Keratinocyte (primary cell): ENCODE measurements at regions not wholly inside any gene's neighbourhood (a gene's known extent, or its start where the extent isn't known, plus 50 kb on each side); places are given as distances from the start of the nearest gene placed in this dataset.

Experiments used
- DNase-seq: peaks from one replicate; pipeline ENCODE4 v3.0.0-alpha.2; 2011; ENCODE audit warnings: low read depth, missing footprints, low spot score
- FAIRE-seq: peaks from 2 replicates; lab custom pipeline; 2011; peaks lifted over from hg19 to GRCh38; lab: Jason Lieb, UNC
- H2AFZ ChIP-seq: 2 replicates; pipeline ENCODE4 v1.6.0; 2012; ENCODE audit warnings: low read length, control low read depth, inconsistent platforms; ENCODE audit not compliant: control insufficient read depth
- H3K27ac ChIP-seq: 2 replicates; pipeline ENCODE4 v1.5.1; 2011; ENCODE audit warnings: low read length; ENCODE audit not compliant: control insufficient read depth, insufficient read depth
- H3K27me3 ChIP-seq: 3 replicates; pipeline ENCODE4 v1.6.0; 2011; ENCODE audit warnings: low read length; ENCODE audit not compliant: control insufficient read depth, insufficient read depth; ENCODE audit errors: extremely low read depth
- H3K36me3 ChIP-seq, 2 experiments: 2 replicates in 1 of 2; 3 replicates in 1 of 2; pipeline ENCODE4 v1.5.1; 2011; ENCODE audit warnings: low read length in 2 of 2, mild to moderate bottlenecking in 1 of 2; ENCODE audit not compliant: control insufficient read depth in 2 of 2, insufficient read depth in 2 of 2; ENCODE audit errors: extremely low read depth in 1 of 2
- H3K4me1 ChIP-seq: 3 replicates; pipeline ENCODE4 v1.5.1; 2011; ENCODE audit warnings: low read length; ENCODE audit not compliant: control insufficient read depth, insufficient read depth; ENCODE audit errors: extremely low read depth
- H3K4me2 ChIP-seq: 3 replicates; pipeline ENCODE4 v1.6.0; 2011; ENCODE audit warnings: low read depth, low read length; ENCODE audit not compliant: control insufficient read depth, insufficient read depth; ENCODE audit errors: extremely low read depth
- H3K4me3 ChIP-seq, 3 experiments: fragments of 200-600 bp in 1 of 3; sonication (generic) in 1 of 3; 2 replicates in 2 of 3; 3 replicates in 1 of 3; pipeline ENCODE4 v1.5.1; 2011 to 2016; ENCODE audit warnings: low read length in 3 of 3, mild to moderate bottlenecking in 3 of 3, control low read depth in 2 of 3, inconsistent platforms in 1 of 3, low read depth in 1 of 3, mixed read lengths in 1 of 3, mixed run types in 1 of 3, moderate library complexity in 1 of 3; ENCODE audit not compliant: control insufficient read depth in 2 of 3, insufficient read depth in 2 of 3; ENCODE audit errors: extremely low read depth in 1 of 3
- H3K79me2 ChIP-seq: 2 replicates; pipeline ENCODE4 v1.6.0; 2012; ENCODE audit warnings: low read length; ENCODE audit not compliant: control insufficient read depth, insufficient read depth
- H3K9ac ChIP-seq: 3 replicates; pipeline ENCODE4 v1.6.0; 2011; ENCODE audit warnings: low read length; ENCODE audit not compliant: control insufficient read depth, insufficient read depth; ENCODE audit errors: extremely low read depth
- H3K9me1 ChIP-seq: 3 replicates; pipeline ENCODE4 v1.6.0; 2011; ENCODE audit warnings: low read length; ENCODE audit not compliant: control insufficient read depth, insufficient read depth; ENCODE audit errors: extremely low read depth
- H3K9me3 ChIP-seq: 2 replicates; pipeline ENCODE4 v1.5.1; 2012; ENCODE audit warnings: low read depth, low read length; ENCODE audit not compliant: control insufficient read depth
- H4K20me1 ChIP-seq: 3 replicates; pipeline ENCODE4 v1.6.0; 2011; ENCODE audit warnings: low read length; ENCODE audit not compliant: control insufficient read depth, insufficient read depth; ENCODE audit errors: extremely low read depth
- EZH2 ChIP-seq: IDR thresholded peaks from one replicate; pipeline ENCODE4 v1.6.1; 2012; ENCODE audit warnings: inconsistent platforms, mild to moderate bottlenecking, low read length, moderate library complexity
- dilution Hi-C: fragments of 300-500 bp; cut with MboI; formaldehyde crosslinking; loops from one replicate; pipeline ENCODE4 v1.7.0; 2020; ENCODE audit warnings: low sequenced_read_pairs; ENCODE audit not compliant: extremely low pct_ligation_motif_present
- TF ChIP-seq, protein P1 (sequence below), 3 experiments: IDR thresholded peaks in 1 of 3; conservative IDR thresholded peaks in 1 of 3; optimal IDR thresholded peaks in 1 of 3; 2 replicates in 2 of 3; 3 replicates in 1 of 3; pipeline versions ENCODE3 to v1.5.1; 2011; ENCODE audit warnings: low read length in 3 of 3, mild to moderate bottlenecking in 3 of 3, moderate library complexity in 2 of 3, control low read depth in 1 of 3, inconsistent platforms in 1 of 3; ENCODE audit not compliant: insufficient read depth in 2 of 3; ENCODE audit errors: extremely low read depth in 1 of 3

DNA sequence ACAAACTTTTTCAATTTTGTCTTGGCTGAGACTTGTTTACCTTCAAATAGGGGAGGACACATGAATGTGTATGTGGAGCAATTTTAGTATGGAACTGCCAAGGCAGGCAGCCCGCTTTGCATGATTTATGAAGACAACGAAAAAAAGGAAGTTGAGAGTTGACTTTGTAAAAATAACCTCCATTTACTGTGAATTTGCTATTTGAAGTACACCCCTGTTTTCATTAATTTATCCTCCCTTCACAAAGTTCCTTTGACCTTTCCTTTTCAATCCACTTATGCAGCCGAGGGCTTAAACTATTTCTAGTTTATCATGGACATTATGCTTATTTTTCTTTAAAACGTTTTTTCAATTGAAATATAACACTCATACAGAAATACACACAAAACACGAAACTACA is 369.6 kb upstream of the CADM1 start:
- no peak overlapping the region for H2AFZ ChIP-seq
- no peaks in the 10 kb centered on the region for H3K27me3 ChIP-seq
- no peaks in the 10 kb centered on the region for H4K20me1 ChIP-seq
- dilution Hi-C loops = no loop called here
- FAIRE-seq = no peak
- no peak overlapping the region for H3K27ac ChIP-seq
- DNase-seq = no peak
- no peak overlapping the region for H3K4me3 ChIP-seq
- TF ChIP-seq EZH2 = no peak
- TF ChIP-seq, protein P1, sequence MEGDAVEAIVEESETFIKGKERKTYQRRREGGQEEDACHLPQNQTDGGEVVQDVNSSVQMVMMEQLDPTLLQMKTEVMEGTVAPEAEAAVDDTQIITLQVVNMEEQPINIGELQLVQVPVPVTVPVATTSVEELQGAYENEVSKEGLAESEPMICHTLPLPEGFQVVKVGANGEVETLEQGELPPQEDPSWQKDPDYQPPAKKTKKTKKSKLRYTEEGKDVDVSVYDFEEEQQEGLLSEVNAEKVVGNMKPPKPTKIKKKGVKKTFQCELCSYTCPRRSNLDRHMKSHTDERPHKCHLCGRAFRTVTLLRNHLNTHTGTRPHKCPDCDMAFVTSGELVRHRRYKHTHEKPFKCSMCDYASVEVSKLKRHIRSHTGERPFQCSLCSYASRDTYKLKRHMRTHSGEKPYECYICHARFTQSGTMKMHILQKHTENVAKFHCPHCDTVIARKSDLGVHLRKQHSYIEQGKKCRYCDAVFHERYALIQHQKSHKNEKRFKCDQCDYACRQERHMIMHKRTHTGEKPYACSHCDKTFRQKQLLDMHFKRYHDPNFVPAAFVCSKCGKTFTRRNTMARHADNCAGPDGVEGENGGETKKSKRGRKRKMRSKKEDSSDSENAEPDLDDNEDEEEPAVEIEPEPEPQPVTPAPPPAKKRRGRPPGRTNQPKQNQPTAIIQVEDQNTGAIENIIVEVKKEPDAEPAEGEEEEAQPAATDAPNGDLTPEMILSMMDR (optimal IDR thresholded peaks at IDR 0.05 in 1 of 3, IDR thresholded peaks at IDR 0.05 in 1 of 3, conservative IDR thresholded peaks at IDR 0.05 in 1 of 3; ENCODE audit: extremely low read depth in 1 of 3, insufficient read depth in 2 of 3, low read length in 3 of 3) = no peak
- no peaks in the 10 kb centered on the region for H3K79me2 ChIP-seq
- H3K4me2 ChIP-seq = no peak overlapping the region
- no peak overlapping the region for H3K9ac ChIP-seq
- H3K9me3 ChIP-seq = no peaks in the 10 kb centered on the region
- no peaks in the 10 kb centered on the region for H3K36me3 ChIP-seq
- H3K9me1 ChIP-seq = no peaks in the 10 kb centered on the region
- H3K4me1 ChIP-seq = no peaks in the 10 kb centered on the region

DNA sequence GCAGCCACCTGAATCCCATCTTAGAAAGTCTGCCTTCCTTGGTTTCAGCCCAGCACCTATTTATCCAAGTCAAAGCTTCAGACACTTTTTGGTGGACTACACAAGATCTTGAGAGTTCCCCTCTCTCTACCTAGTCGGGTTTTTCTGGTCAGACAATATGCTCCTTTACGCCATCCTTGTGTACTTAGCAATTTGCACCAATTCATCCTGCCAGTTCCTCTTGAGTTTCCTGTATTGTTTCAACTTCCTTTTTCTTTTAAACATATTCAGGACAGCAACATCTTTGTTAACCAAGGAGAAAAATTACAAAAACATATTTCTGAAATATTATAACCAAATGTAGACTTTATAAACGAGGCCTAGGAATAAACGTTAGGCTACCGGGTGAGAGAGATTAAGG is 368.2 kb upstream of the CADM1 start:
- H3K27me3 ChIP-seq = no peaks in the 10 kb centered on the region
- no peak overlapping the region for H3K4me3 ChIP-seq
- no peaks in the 10 kb centered on the region for H3K36me3 ChIP-seq
- FAIRE-seq (no peak), DNase-seq (no peak)
- dilution Hi-C loops = no loop called here
- H2AFZ ChIP-seq = no peak overlapping the region
- H4K20me1 ChIP-seq = no peaks in the 10 kb centered on the region
- no peaks in the 10 kb centered on the region for H3K4me1 ChIP-seq
- no peak overlapping the region for H3K9ac ChIP-seq
- H3K79me2 ChIP-seq = no peaks in the 10 kb centered on the region
- no peaks in the 10 kb centered on the region for H3K9me3 ChIP-seq
- no peak for TF ChIP-seq EZH2
- TF ChIP-seq, protein P1 (optimal IDR thresholded peaks at IDR 0.05 in 1 of 3, IDR thresholded peaks at IDR 0.05 in 1 of 3, conservative IDR thresholded peaks at IDR 0.05 in 1 of 3; ENCODE audit: extremely low read depth in 1 of 3, insufficient read depth in 2 of 3, low read length in 3 of 3) = no peak
- no peaks in the 10 kb centered on the region for H3K9me1 ChIP-seq
- no peak overlapping the region for H3K27ac ChIP-seq
- H3K4me2 ChIP-seq = no peak overlapping the region
